HepG2 (cell line): ENCODE measurements at regions not wholly inside any gene's neighbourhood (a gene's known extent, or its start where the extent isn't known, plus 50 kb on each side); places are given as distances from the start of the nearest gene placed in this dataset.
A peak's percentile ranks its signal among the peaks of the same experiment; 100 is the strongest.

ENCODE experiments used
- EEA1 ChIP-seq: sonication (generic); formaldehyde crosslinking; IDR thresholded peaks from 2 replicates; pipeline ENCODE4 v1.5.1; 2020; ENCODE audit warnings: mild to moderate bottlenecking, missing genetic modification reagents, borderline replicate concordance
- HNRNPK ChIP-seq: fragments of 200-400 bp; formaldehyde crosslinking; IDR thresholded peaks from 2 replicates; pipeline ENCODE4 v1.6.1; 2018; ENCODE audit warnings: low read length, low read depth, moderate library complexity, mild to moderate bottlenecking; ENCODE audit not compliant: poor library complexity, severe bottlenecking
- HOXD1 ChIP-seq: sonication (generic); formaldehyde crosslinking; IDR thresholded peaks from 2 replicates; pipeline ENCODE4 v1.5.0; 2020; ENCODE audit warnings: missing genetic modification reagents
- MIER2 ChIP-seq: IDR thresholded peaks from 2 replicates; pipeline ENCODE4 v1.6.1; 2016; ENCODE audit warnings: missing biosample characterization, missing genetic modification reagents
- MIXL1 ChIP-seq: IDR thresholded peaks from 2 replicates; pipeline ENCODE4 v1.6.1; 2016
- PHB2 ChIP-seq: fragments of 450-650 bp; IDR thresholded peaks from 2 replicates; pipeline ENCODE4 v1.6.1; 2018; ENCODE audit not compliant: partially characterized antibody
- RAD51 ChIP-seq: fragments of 450-650 bp; IDR thresholded peaks from 2 replicates; pipeline ENCODE4 v1.6.1; 2016; ENCODE audit warnings: borderline replicate concordance
- TFAP4 ChIP-seq: sonication (generic); IDR thresholded peaks from 2 replicates; pipeline ENCODE4 v1.6.1; 2016; ENCODE audit warnings: low read depth, borderline replicate concordance
- THAP7 ChIP-seq: sonication (generic); formaldehyde crosslinking; IDR thresholded peaks from 2 replicates; pipeline ENCODE4 v1.8.1; 2023; ENCODE audit warnings: mild to moderate bottlenecking, missing genetic modification reagents
- THAP8 ChIP-seq: sonication (generic); formaldehyde crosslinking; IDR thresholded peaks from 2 replicates; pipeline ENCODE4 v1.5.1; 2020; ENCODE audit warnings: missing genetic modification reagents, mild to moderate bottlenecking, borderline replicate concordance
- THYN1 ChIP-seq: sonication (generic); formaldehyde crosslinking; IDR thresholded peaks from 2 replicates; pipeline ENCODE4 v1.8.1; 2023; ENCODE audit warnings: low read depth, mild to moderate bottlenecking, moderate library complexity, missing genetic modification reagents, borderline replicate concordance
- YY1 ChIP-seq: IDR thresholded peaks from 2 replicates; pipeline ENCODE4 v1.6.1; 2011; ENCODE audit warnings: low read length, low read depth, moderate library complexity, mild to moderate bottlenecking; ENCODE audit not compliant: insufficient read depth, insufficient replicate concordance
- ZNF263 ChIP-seq: sonication (generic); formaldehyde crosslinking; IDR thresholded peaks from 2 replicates; pipeline ENCODE4 v1.4.0; 2020; ENCODE audit warnings: missing genetic modification reagents
- ZNF564 ChIP-seq: sonication (generic); formaldehyde crosslinking; IDR thresholded peaks from 2 replicates; pipeline ENCODE4 v1.8.1; 2023; ENCODE audit warnings: mild to moderate bottlenecking, missing genetic modification reagents
- ZNF619 ChIP-seq: sonication (generic); formaldehyde crosslinking; IDR thresholded peaks from 2 replicates; pipeline ENCODE4 v1.4.0; 2020; ENCODE audit warnings: mild to moderate bottlenecking, missing genetic modification reagents
- ZNF749 ChIP-seq: sonication (generic); formaldehyde crosslinking; IDR thresholded peaks from 2 replicates; pipeline ENCODE4 v1.8.0; 2022; ENCODE audit warnings: mild to moderate bottlenecking, missing genetic modification reagents, moderate library complexity, borderline replicate concordance
- ZNF761 ChIP-seq: sonication (generic); formaldehyde crosslinking; conservative IDR thresholded peaks from 2 replicates; pipeline ENCODE4 v1.4.0; 2020; ENCODE audit warnings: mild to moderate bottlenecking, missing genetic modification reagents
- TF ChIP-seq, protein P1 (sequence below): sonication (generic); formaldehyde crosslinking; IDR thresholded peaks from 2 replicates; pipeline ENCODE4 v1.5.1; 2020; ENCODE audit warnings: mild to moderate bottlenecking, missing genetic modification reagents, moderate library complexity
- TF ChIP-seq, protein P2 (sequence below): sonication (generic); formaldehyde crosslinking; IDR thresholded peaks from 2 replicates; pipeline ENCODE4 v1.8.1; 2023; ENCODE audit warnings: missing genetic modification reagents, mild to moderate bottlenecking, borderline replicate concordance
- TF ChIP-seq, protein P3 (sequence below): IDR thresholded peaks from 2 replicates; pipeline ENCODE4 v1.6.1; 2016; ENCODE audit warnings: control low read depth
- TF ChIP-seq, protein P4 (sequence below): sonication (generic); formaldehyde crosslinking; IDR thresholded peaks from 2 replicates; pipeline ENCODE4 v1.8.0; 2022; ENCODE audit warnings: mild to moderate bottlenecking, missing genetic modification reagents, moderate library complexity

GRCh38 chr14:23694949-23695663, 58.9 kb downstream of the DHRS2 start (continued):
- TF ChIP-seq THAP7 (CRISPR knock-in tag) (0 out of 2 replicates have a peak, but pooled peaks have one; percentile 9), MIER2 (CRISPR knock-in tag) (no peak), RAD51 (no peak), ZNF263 (CRISPR knock-in tag) (no peak), EEA1 (0 out of 2 replicates have a peak, but pooled peaks have one; percentile 28), HOXD1 (0 out of 2 replicates have a peak, but pooled peaks have one; percentile 66), ZNF761 (CRISPR knock-in tag) (0 out of 2 replicates have a peak, but pooled peaks have one; percentile 8), ZNF619 (CRISPR knock-in tag) (peak; percentile 6; the same call in 1 of the 2 replicates), PHB2 (no peak), MIXL1 (CRISPR knock-in tag) (no peak), ZNF564 (CRISPR knock-in tag) (no peak), HNRNPK (no peak), TFAP4 (no peak), YY1 (no peak), THYN1 (CRISPR knock-in tag) (no peak), ZNF749 (CRISPR knock-in tag) (no peak), THAP8 (no peak)
- TF ChIP-seq, protein P1, sequence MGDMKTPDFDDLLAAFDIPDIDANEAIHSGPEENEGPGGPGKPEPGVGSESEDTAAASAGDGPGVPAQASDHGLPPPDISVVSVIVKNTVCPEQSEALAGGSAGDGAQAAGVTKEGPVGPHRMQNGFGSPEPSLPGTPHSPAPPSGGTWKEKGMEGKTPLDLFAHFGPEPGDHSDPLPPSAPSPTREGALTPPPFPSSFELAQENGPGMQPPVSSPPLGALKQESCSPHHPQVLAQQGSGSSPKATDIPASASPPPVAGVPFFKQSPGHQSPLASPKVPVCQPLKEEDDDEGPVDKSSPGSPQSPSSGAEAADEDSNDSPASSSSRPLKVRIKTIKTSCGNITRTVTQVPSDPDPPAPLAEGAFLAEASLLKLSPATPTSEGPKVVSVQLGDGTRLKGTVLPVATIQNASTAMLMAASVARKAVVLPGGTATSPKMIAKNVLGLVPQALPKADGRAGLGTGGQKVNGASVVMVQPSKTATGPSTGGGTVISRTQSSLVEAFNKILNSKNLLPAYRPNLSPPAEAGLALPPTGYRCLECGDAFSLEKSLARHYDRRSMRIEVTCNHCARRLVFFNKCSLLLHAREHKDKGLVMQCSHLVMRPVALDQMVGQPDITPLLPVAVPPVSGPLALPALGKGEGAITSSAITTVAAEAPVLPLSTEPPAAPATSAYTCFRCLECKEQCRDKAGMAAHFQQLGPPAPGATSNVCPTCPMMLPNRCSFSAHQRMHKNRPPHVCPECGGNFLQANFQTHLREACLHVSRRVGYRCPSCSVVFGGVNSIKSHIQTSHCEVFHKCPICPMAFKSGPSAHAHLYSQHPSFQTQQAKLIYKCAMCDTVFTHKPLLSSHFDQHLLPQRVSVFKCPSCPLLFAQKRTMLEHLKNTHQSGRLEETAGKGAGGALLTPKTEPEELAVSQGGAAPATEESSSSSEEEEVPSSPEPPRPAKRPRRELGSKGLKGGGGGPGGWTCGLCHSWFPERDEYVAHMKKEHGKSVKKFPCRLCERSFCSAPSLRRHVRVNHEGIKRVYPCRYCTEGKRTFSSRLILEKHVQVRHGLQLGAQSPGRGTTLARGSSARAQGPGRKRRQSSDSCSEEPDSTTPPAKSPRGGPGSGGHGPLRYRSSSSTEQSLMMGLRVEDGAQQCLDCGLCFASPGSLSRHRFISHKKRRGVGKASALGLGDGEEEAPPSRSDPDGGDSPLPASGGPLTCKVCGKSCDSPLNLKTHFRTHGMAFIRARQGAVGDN (CRISPR knock-in tag) = no peak
- TF ChIP-seq, protein P2, sequence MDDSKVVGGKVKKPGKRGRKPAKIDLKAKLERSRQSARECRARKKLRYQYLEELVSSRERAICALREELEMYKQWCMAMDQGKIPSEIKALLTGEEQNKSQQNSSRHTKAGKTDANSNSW (CRISPR knock-in tag) = no peak
- TF ChIP-seq, protein P3, sequence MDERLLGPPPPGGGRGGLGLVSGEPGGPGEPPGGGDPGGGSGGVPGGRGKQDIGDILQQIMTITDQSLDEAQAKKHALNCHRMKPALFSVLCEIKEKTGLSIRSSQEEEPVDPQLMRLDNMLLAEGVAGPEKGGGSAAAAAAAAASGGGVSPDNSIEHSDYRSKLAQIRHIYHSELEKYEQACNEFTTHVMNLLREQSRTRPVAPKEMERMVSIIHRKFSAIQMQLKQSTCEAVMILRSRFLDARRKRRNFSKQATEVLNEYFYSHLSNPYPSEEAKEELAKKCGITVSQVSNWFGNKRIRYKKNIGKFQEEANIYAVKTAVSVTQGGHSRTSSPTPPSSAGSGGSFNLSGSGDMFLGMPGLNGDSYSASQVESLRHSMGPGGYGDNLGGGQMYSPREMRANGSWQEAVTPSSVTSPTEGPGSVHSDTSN (CRISPR knock-in tag) = no peak
- TF ChIP-seq, protein P4, sequence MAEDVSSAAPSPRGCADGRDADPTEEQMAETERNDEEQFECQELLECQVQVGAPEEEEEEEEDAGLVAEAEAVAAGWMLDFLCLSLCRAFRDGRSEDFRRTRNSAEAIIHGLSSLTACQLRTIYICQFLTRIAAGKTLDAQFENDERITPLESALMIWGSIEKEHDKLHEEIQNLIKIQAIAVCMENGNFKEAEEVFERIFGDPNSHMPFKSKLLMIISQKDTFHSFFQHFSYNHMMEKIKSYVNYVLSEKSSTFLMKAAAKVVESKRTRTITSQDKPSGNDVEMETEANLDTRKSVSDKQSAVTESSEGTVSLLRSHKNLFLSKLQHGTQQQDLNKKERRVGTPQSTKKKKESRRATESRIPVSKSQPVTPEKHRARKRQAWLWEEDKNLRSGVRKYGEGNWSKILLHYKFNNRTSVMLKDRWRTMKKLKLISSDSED (CRISPR knock-in tag) = no peak
